ENCODE measurements at regions not wholly inside any gene's neighbourhood (a gene's known extent, or its start where the extent isn't known, plus 50 kb on each side); places are given as distances from the start of the nearest gene placed in this dataset.

GRCh38 chr1:221083902-221084301, 204.7 kb downstream of the HLX start:
- TF ChIP-seq ZFY (CRISPR knock-in tag; IDR thresholded peaks at IDR 0.05), result no peak
- no peak for TF ChIP-seq NR1H2 (CRISPR knock-in tag; IDR thresholded peaks at IDR 0.05; ENCODE audit: borderline replicate concordance, low read depth)
- no peak for TF ChIP-seq TRAFD1 (CRISPR knock-in tag; IDR thresholded peaks at IDR 0.05; ENCODE audit: borderline replicate concordance)
- in situ Hi-C loops (cut with HindIII; ENCODE audit: extremely low pct_ligation_motif_present, low pct_unique_long_range_greater_than_20kb) (no loop called here), intact Hi-C loops (cut with micrococcal nuclease; ENCODE audit: unreplicated experiment) (no loop called here)
- CTCF ChIA-PET (ENCODE audit: low intra/inter-chr PET ratio, low total read pairs), result no interaction called here
- no peaks in the 10 kb centered on the region for H3K4me1 ChIP-seq (ENCODE audit: insufficient read depth, low read length)
- H4K20me1 ChIP-seq (ENCODE audit: insufficient read depth, low read length), result no peaks in the 10 kb centered on the region
- no peak overlapping the region for H3K4me3 ChIP-seq (replicated peaks in 1 of 3; ENCODE audit: insufficient read depth in 1 of 3, low read depth in 2 of 3, low read length in 3 of 3)
- ATAC-seq (no peak), FAIRE-seq (no peak), DNase-seq (ENCODE audit: low spot score) (no peak)
- no peak overlapping the region for H3K4me2 ChIP-seq (ENCODE audit: low read depth, low read length)
- no peaks in the 10 kb centered on the region for H3K9me3 ChIP-seq (ENCODE audit: low read length)
- H3K79me2 ChIP-seq (ENCODE audit: insufficient read depth, low read length), result no peaks in the 10 kb centered on the region
- no TSS peak for BruUV-seq (replicated peaks)
- no peak overlapping the region for H3K27ac ChIP-seq (ENCODE audit: extremely low read length, insufficient read depth, low read length)
- 0% methylated on average over 1 of the region's 1 CpG for WGBS (ENCODE audit: low lambda C conversion rate)
- H3K36me3 ChIP-seq (replicated peaks in 1 of 2; ENCODE audit: control insufficient read depth in 1 of 2, insufficient read depth in 2 of 2, low read length in 2 of 2), result no peaks in the 10 kb centered on the region
- H3K9ac ChIP-seq (ENCODE audit: insufficient read depth, low read depth, low read length), result no peak overlapping the region
- POLR2A ChIA-PET, result no interaction called here
- H2AFZ ChIP-seq (ENCODE audit: low read length), result no peak overlapping the region
- no peaks in the 10 kb centered on the region for H3K27me3 ChIP-seq (ENCODE audit: control insufficient read depth in 1 of 2, insufficient read depth in 2 of 2, low read length in 2 of 2)

GRCh38 chr1:221084681-221085080, 205.4 kb downstream of the HLX start:
- ChIA-PET POLR2A (no interaction called here), CTCF (ENCODE audit: low intra/inter-chr PET ratio, low total read pairs) (no interaction called here)
- FAIRE-seq, result no peak
- ATAC-seq, result no peak
- WGBS (ENCODE audit: low lambda C conversion rate), result 3% methylated on average over 4 of the region's 4 CpGs
- Histone ChIP-seq H3K9me3 (ENCODE audit: low read length) (no peaks in the 10 kb centered on the region), H3K4me3 (replicated peaks in 1 of 3; ENCODE audit: insufficient read depth in 1 of 3, low read depth in 2 of 3, low read length in 3 of 3) (no peak overlapping the region), H3K4me2 (ENCODE audit: low read depth, low read length) (no peak overlapping the region), H3K79me2 (ENCODE audit: insufficient read depth, low read length) (no peaks in the 10 kb centered on the region), H3K27ac (ENCODE audit: extremely low read length, insufficient read depth, low read length) (no peak overlapping the region), H4K20me1 (ENCODE audit: insufficient read depth, low read length) (no peaks in the 10 kb centered on the region), H3K27me3 (ENCODE audit: control insufficient read depth in 1 of 2, insufficient read depth in 2 of 2, low read length in 2 of 2) (no peaks in the 10 kb centered on the region), H2AFZ (ENCODE audit: low read length) (no peak overlapping the region), H3K36me3 (replicated peaks in 1 of 2; ENCODE audit: control insufficient read depth in 1 of 2, insufficient read depth in 2 of 2, low read length in 2 of 2) (no peaks in the 10 kb centered on the region), H3K9ac (ENCODE audit: insufficient read depth, low read depth, low read length) (no peak overlapping the region), H3K4me1 (ENCODE audit: insufficient read depth, low read length) (no peaks in the 10 kb centered on the region)
- in situ Hi-C loops (cut with HindIII; ENCODE audit: extremely low pct_ligation_motif_present, low pct_unique_long_range_greater_than_20kb), result no loop called here
- no peak for DNase-seq (ENCODE audit: low spot score)
- intact Hi-C loops (cut with micrococcal nuclease; ENCODE audit: unreplicated experiment), result no loop called here
- BruUV-seq (replicated peaks), result no TSS peak
- TF ChIP-seq KDM4B (CRISPR knock-in tag; IDR thresholded peaks at IDR 0.05) (no peak), REXO4 (CRISPR knock-in tag; IDR thresholded peaks at IDR 0.05; ENCODE audit: borderline replicate concordance) (no peak), ZSCAN20 (CRISPR knock-in tag; IDR thresholded peaks at IDR 0.05; ENCODE audit: borderline replicate concordance) (no peak)

Data from HepG2 (cell line).